H1 (cell line): ENCODE measurements at regions not wholly inside any gene's neighbourhood (a gene's known extent, or its start where the extent isn't known, plus 50 kb on each side); places are given as distances from the start of the nearest gene placed in this dataset.

Experiments used
- CTCF ChIP-seq, 3 experiments: IDR thresholded peaks; 1 replicate in 2 of 3; 2 replicates in 1 of 3; pipeline versions ENCODE4 v1.5.1 to v1.6.1; 2011; ENCODE audit warnings: low read length in 3 of 3, mild to moderate bottlenecking in 3 of 3, inconsistent platforms in 2 of 3, low read depth in 1 of 3, moderate library complexity in 1 of 3; ENCODE audit not compliant: insufficient read depth in 1 of 3; ENCODE audit errors: control extremely low read depth in 1 of 3

GRCh38 chr1:228899421-228899956, 164.2 kb downstream of the RHOU start (continued):
- no peak for TF ChIP-seq CTCF (IDR thresholded peaks at IDR 0.05; ENCODE audit: control extremely low read depth in 1 of 3, insufficient read depth in 1 of 3, low read depth in 1 of 3, low read length in 3 of 3)
